ENCODE measurements at regions not wholly inside any gene's neighbourhood (a gene's known extent, or its start where the extent isn't known, plus 50 kb on each side); places are given as distances from the start of the nearest gene placed in this dataset.

DNA sequence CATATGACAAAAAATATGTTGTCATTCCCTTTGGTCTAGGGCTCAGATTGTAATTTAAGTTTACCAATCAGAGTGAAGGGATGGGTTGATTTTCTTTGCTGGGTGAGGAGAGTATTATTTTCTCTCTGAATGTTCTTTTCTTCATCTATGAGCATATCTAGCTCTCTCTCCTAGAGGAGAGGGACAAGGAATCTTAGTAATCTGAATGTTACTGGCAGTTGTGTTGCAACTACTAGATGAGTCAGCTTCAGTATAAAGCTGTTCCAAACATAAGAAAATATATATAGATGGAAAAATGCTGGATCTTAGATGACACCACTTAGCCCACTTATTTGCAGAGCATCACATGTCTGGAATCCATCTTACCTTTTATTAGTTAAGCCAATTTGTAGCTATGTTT is 259.3 kb downstream of the TUSC1 start:
- H3K9me2 ChIP-seq: no peaks in the 10 kb centered on the region
- H3K4me3 ChIP-seq (ENCODE audit: low read depth in 2 of 2, low read length in 1 of 2): no peak overlapping the region
- no peaks in the 10 kb centered on the region for H3K27me3 ChIP-seq (ENCODE audit: insufficient read depth)
- CTCF ChIA-PET: no interaction called here
- DNase-seq: no peak
- no peak overlapping the region for H3K27ac ChIP-seq (ENCODE audit: low read depth in 2 of 2, low read length in 1 of 2)
- no peaks in the 10 kb centered on the region for H3F3A ChIP-seq (replicated peaks; ENCODE audit: insufficient read depth)
- no peaks in the 10 kb centered on the region for H3K4me1 ChIP-seq (ENCODE audit: control insufficient read depth in 1 of 2, insufficient read depth in 2 of 2, low read depth in 1 of 2, low read length in 1 of 2)
- H3K79me2 ChIP-seq (ENCODE audit: insufficient read depth): no peaks in the 10 kb centered on the region
- TF ChIP-seq TEAD4 (IDR thresholded peaks at IDR 0.05; ENCODE audit: borderline replicate concordance, insufficient read depth): no peak
- no peak overlapping the region for H3K4me2 ChIP-seq
- H2AFZ ChIP-seq (ENCODE audit: low read depth): no peak overlapping the region
- H3K9me3 ChIP-seq: no peaks in the 10 kb centered on the region
- no peaks in the 10 kb centered on the region for H3K36me3 ChIP-seq (replicated peaks in 1 of 2; ENCODE audit: control insufficient read depth in 1 of 2, insufficient read depth in 2 of 2, low read length in 1 of 2)
- POLR2A ChIA-PET: no interaction called here
- no peak overlapping the region for H3K9ac ChIP-seq
- no peaks in the 10 kb centered on the region for H4K20me1 ChIP-seq (ENCODE audit: insufficient read depth)

DNA sequence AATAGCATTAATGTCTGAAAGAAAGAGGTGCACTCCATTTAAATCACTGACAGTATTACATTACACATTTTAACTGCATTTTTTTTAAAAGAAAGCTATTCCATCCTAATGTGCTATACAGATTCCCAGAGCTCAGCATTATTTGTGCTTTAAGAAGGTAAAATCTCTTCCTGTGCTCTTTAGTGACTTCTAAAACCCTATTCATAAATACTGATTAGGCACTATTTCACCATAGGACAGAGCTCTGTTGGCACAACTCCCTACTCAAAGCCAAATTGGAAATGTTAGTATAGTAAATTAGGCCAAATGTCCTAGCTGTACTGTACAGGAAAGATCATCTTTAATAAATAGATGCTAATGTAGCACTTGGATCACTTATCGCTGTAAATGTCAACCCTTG is 262.5 kb downstream of the TUSC1 start:
- H3K79me2 ChIP-seq (ENCODE audit: insufficient read depth): no peaks in the 10 kb centered on the region
- no peaks in the 10 kb centered on the region for H4K20me1 ChIP-seq (ENCODE audit: insufficient read depth)
- no peaks in the 10 kb centered on the region for H3K4me1 ChIP-seq (ENCODE audit: control insufficient read depth in 1 of 2, insufficient read depth in 2 of 2, low read depth in 1 of 2, low read length in 1 of 2)
- H3K4me3 ChIP-seq (ENCODE audit: low read depth in 2 of 2, low read length in 1 of 2): no peak overlapping the region
- no peak for DNase-seq
- no peaks in the 10 kb centered on the region for H3K27me3 ChIP-seq (ENCODE audit: insufficient read depth)
- H3F3A ChIP-seq (replicated peaks; ENCODE audit: insufficient read depth): no peaks in the 10 kb centered on the region
- no peaks in the 10 kb centered on the region for H3K9me2 ChIP-seq
- no peaks in the 10 kb centered on the region for H3K9me3 ChIP-seq
- H3K27ac ChIP-seq (ENCODE audit: low read depth in 2 of 2, low read length in 1 of 2): no peak overlapping the region
- no peak overlapping the region for H3K4me2 ChIP-seq
- ChIA-PET CTCF (no interaction called here), POLR2A (no interaction called here)
- no peak overlapping the region for H2AFZ ChIP-seq (ENCODE audit: low read depth)
- TF ChIP-seq PBX3 (IDR thresholded peaks at IDR 0.05) (no peak), RCOR1 (IDR thresholded peaks at IDR 0.05; ENCODE audit: low read length) (no peak), USF1 (IDR thresholded peaks at IDR 0.05; ENCODE audit: borderline replicate concordance, low read depth) (no peak), GATA2 (CRISPR knock-in tag; IDR thresholded peaks at IDR 0.05) (no peak), CHD2 (IDR thresholded peaks at IDR 0.05; ENCODE audit: low read length, partially characterized antibody) (no peak), FOXJ3 (CRISPR knock-in tag; IDR thresholded peaks at IDR 0.05) (no peak), JUND (IDR thresholded peaks at IDR 0.05) (no peak), MAX (IDR thresholded peaks at IDR 0.05; ENCODE audit: low read depth) (no peak), GABPA (IDR thresholded peaks at IDR 0.05; ENCODE audit: low read depth) (no peak), YY1 (IDR thresholded peaks at IDR 0.05; ENCODE audit: low read depth) (no peak), USF2 (IDR thresholded peaks at IDR 0.05; ENCODE audit: borderline replicate concordance, low read depth, low read length) (no peak), NRF1 (IDR thresholded peaks at IDR 0.05; ENCODE audit: low read depth, low read length) (no peak), FOSL2 (IDR thresholded peaks at IDR 0.05; ENCODE audit: borderline replicate concordance, low read depth) (no peak), SMC3 (IDR thresholded peaks at IDR 0.05; ENCODE audit: low read depth, low read length) (no peak)
- TF ChIP-seq, protein P1, sequence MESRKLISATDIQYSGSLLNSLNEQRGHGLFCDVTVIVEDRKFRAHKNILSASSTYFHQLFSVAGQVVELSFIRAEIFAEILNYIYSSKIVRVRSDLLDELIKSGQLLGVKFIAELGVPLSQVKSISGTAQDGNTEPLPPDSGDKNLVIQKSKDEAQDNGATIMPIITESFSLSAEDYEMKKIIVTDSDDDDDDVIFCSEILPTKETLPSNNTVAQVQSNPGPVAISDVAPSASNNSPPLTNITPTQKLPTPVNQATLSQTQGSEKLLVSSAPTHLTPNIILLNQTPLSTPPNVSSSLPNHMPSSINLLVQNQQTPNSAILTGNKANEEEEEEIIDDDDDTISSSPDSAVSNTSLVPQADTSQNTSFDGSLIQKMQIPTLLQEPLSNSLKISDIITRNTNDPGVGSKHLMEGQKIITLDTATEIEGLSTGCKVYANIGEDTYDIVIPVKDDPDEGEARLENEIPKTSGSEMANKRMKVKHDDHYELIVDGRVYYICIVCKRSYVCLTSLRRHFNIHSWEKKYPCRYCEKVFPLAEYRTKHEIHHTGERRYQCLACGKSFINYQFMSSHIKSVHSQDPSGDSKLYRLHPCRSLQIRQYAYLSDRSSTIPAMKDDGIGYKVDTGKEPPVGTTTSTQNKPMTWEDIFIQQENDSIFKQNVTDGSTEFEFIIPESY (IDR thresholded peaks at IDR 0.05; ENCODE audit: borderline replicate concordance, low read depth): no peak
- H3K36me3 ChIP-seq (replicated peaks in 1 of 2; ENCODE audit: control insufficient read depth in 1 of 2, insufficient read depth in 2 of 2, low read length in 1 of 2): no peaks in the 10 kb centered on the region
- no peak overlapping the region for H3K9ac ChIP-seq
- 42% methylated on average over 1 of the region's 1 CpG for WGBS (ENCODE audit: low lambda C conversion rate)
